SJCRH30 (cell line): ENCODE measurements at regions not wholly inside any gene's neighbourhood (a gene's known extent, or its start where the extent isn't known, plus 50 kb on each side); places are given as distances from the start of the nearest gene placed in this dataset.

Experiments used
- DNase-seq, 2 experiments: peaks; one replicate each; pipeline ENCODE4 v3.0.0-alpha.2; 2015 to 2020
- H3K27ac ChIP-seq: fragments of 250-450 bp; sonication (Bioruptor Pico); 2 replicates; pipeline ENCODE4 v1.5.1; 2020; ENCODE audit warnings: mild to moderate bottlenecking, moderate library complexity
- H3K27me3 ChIP-seq: fragments of 250-450 bp; sonication (Bioruptor Pico); 2 replicates; pipeline ENCODE4 v1.5.1; 2020; ENCODE audit warnings: mild to moderate bottlenecking, moderate library complexity
- H3K36me3 ChIP-seq: fragments of 250-450 bp; sonication (Bioruptor Pico); 2 replicates; pipeline ENCODE4 v1.5.1; 2020; ENCODE audit warnings: mild to moderate bottlenecking, moderate library complexity
- H3K4me1 ChIP-seq: fragments of 250-450 bp; sonication (Bioruptor Pico); 2 replicates; pipeline ENCODE4 v1.5.1; 2020; ENCODE audit warnings: mild to moderate bottlenecking, moderate library complexity
- H3K4me3 ChIP-seq: fragments of 250-450 bp; sonication (Bioruptor Pico); 2 replicates; pipeline ENCODE4 v1.5.1; 2020; ENCODE audit warnings: mild to moderate bottlenecking, moderate library complexity
- H3K9me3 ChIP-seq: fragments of 250-450 bp; sonication (Bioruptor Pico); replicated peaks from 2 replicates; pipeline ENCODE4 v1.5.1; 2020; ENCODE audit warnings: mild to moderate bottlenecking, moderate library complexity

DNA sequence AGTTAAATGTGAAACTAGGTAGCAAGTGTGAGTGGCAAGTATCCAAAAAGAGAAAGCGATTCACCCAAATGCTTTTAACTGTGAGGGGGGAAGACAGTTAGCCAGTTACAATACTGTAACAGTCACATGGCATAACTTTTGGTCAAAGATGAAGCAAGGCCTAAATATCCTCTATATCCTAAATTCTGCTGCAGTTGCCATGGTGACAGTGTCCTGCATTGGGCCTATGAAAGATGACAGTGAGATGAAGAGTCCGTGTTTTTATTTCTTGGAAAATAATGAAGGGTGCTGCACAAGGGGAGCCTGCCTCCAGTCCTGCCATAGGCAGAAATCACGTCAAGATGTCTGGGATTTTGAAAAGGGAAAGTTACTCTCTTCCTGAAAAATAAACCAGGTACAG, 534.6 kb downstream of the NTRK2 start:
- H3K27ac ChIP-seq, result no peak overlapping the region
- H3K36me3 ChIP-seq, result no peaks in the 10 kb centered on the region
- no peaks in the 10 kb centered on the region for H3K9me3 ChIP-seq
- DNase-seq, result no peak
- H3K4me3 ChIP-seq, result no peak overlapping the region
- no peaks in the 10 kb centered on the region for H3K4me1 ChIP-seq
- peaks cover 10% of the 10 kb centered on the region; the same call in 1 of the 2 replicates for H3K27me3 ChIP-seq

DNA sequence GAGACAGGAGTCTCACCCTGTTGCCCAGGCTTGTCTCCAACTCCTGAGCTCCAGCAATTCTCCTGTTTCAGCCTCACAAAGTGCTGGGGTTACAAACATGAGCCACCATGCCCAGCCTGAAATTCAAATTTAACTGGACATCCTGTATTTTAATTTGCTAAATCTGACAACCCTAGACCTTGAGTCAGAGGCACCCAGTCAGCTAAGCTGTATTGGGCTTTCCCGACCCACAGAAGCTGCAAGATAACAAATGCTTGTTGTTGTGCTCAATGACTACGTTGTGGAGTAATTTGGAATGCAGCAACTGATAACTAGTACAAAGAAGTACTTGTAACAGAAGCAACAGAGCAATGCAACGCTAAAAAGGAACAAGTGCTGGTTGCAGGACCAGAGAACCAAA, 533.1 kb downstream of the NTRK2 start:
- H3K27ac ChIP-seq, result no peak overlapping the region
- no peak overlapping the region for H3K4me3 ChIP-seq

DNA sequence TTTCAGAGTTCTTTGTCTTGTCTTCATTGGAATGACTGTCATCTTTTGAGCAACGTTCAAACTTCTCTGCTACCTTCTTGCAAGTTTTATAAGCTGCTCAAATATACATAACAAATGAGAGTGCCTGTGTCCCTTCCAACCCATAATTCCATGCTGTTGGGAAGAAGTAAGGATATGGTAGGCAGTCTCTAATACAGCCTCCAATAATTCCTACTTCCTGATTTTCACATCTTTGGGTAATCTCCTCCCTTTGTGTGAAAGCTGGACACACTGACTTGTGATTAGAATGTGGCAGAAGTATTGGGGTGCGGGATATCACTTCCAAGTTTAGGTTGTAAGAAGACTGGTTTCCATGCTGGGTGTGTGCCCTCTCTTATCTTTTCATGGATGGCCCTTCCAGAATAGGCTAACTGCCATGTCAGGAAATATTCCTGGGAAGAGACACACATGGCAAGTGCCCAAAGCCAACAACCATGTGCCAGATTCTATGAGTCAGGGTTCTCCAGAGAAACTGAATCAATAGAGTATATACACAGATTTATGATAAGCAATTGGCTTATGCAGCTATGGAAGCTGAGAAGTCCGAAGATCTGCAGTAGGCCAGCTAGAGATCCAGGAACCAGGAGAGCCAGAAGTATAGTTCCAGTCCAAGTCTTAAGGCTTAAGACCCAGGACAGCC, 531.3 kb downstream of the NTRK2 start:
- no peak overlapping the region for H3K4me3 ChIP-seq
- H3K9me3 ChIP-seq, result no peaks in the 10 kb centered on the region
- no peak for DNase-seq
- H3K27ac ChIP-seq, result no peak overlapping the region
- no peaks in the 10 kb centered on the region for H3K36me3 ChIP-seq
- H3K27me3 ChIP-seq, result peaks cover 14% of the 10 kb centered on the region; the same call in 1 of the 2 replicates
- no peaks in the 10 kb centered on the region for H3K4me1 ChIP-seq

More for the DNA sequence above, 533.1 kb downstream of the NTRK2 start:
- DNase-seq, result no peak
- peaks cover 14% of the 10 kb centered on the region; the same call in 1 of the 2 replicates for H3K27me3 ChIP-seq
- H3K9me3 ChIP-seq, result no peaks in the 10 kb centered on the region
- no peaks in the 10 kb centered on the region for H3K4me1 ChIP-seq
- no peaks in the 10 kb centered on the region for H3K36me3 ChIP-seq

DNA sequence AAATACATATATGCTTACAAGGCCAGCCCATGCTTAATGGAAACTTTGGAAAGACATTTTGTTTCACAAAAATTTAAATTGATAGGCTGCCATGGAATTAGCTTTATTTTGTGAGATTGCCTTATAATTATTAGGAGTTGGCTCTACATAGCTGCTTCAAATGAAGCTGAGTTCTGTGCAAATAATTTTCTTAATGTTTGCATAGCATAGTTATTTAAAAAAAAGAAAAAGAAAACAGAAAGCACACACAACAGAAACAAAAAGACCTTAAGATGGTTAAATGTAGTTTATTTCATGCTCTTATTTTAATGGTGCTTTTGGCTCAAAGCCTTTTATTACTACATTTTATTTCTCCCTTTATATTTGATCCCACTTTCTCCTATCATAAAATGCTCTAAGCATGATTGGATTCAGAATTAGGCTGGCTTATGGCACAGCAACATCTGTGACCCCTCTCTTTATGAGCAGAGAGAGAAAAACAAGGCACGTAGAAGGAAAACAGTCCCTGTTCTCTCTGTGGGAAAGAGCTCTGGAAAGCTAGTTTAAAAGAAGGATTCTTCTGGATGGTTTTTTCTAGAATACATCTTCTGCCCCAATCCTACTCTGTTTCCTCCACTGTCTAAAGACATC, 530.5 kb downstream of the NTRK2 start:
- no peaks in the 10 kb centered on the region for H3K9me3 ChIP-seq
- peaks cover 14% of the 10 kb centered on the region; the same call in 1 of the 2 replicates for H3K27me3 ChIP-seq
- no peaks in the 10 kb centered on the region for H3K4me1 ChIP-seq
- H3K36me3 ChIP-seq, result no peaks in the 10 kb centered on the region
- no peak overlapping the region for H3K27ac ChIP-seq
- no peak overlapping the region for H3K4me3 ChIP-seq
- no peak for DNase-seq

DNA sequence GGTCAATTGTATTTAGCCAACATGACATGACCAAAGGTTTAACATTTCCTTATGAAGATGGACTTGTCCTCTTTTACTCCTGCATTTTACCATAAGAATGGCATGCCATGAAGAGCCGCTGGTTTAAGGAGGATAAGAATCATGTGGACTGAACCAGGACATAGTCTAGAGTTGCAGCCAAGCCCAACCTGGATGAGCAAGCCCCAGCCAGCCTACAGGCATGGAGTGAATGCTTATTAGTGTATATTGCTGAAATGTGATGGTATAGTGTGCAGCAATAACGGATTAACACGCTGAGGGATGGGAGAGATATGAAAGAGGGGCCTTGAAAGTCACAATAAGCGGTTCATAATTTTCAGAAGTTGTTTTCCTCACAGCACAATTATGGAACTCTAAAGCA, 523.2 kb downstream of the NTRK2 start:
- no peak for DNase-seq
- Histone ChIP-seq H3K36me3 (no peaks in the 10 kb centered on the region), H3K4me1 (no peaks in the 10 kb centered on the region), H3K4me3 (no peak overlapping the region), H3K27ac (no peak overlapping the region), H3K9me3 (no peaks in the 10 kb centered on the region), H3K27me3 (peaks cover 5% of the 10 kb centered on the region; the same call in 1 of the 2 replicates)

DNA sequence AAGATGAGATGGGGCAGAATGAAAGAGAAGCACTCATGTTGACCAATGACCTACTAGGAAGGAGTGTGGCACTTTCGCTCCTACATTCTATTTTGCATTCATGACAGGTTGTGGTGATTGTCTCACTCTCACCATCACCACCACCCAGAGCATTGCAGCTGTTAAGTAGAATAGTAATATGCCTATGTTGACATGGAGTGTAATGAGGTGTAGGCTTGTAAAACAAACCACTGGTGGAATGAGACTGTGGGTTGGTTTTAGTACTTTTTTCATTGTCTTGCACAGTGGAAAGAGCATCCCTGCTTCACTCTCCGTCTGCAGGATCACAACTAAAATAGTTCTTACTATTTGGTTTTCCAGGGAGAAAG, 516.7 kb downstream of the NTRK2 start:
- Histone ChIP-seq H3K4me3 (no peak overlapping the region), H3K36me3 (no peaks in the 10 kb centered on the region), H3K27me3 (peaks cover 4% of the 10 kb centered on the region; the same call in 1 of the 2 replicates), H3K9me3 (no peaks in the 10 kb centered on the region), H3K4me1 (no peaks in the 10 kb centered on the region), H3K27ac (no peak overlapping the region)
- DNase-seq, result no peak

DNA sequence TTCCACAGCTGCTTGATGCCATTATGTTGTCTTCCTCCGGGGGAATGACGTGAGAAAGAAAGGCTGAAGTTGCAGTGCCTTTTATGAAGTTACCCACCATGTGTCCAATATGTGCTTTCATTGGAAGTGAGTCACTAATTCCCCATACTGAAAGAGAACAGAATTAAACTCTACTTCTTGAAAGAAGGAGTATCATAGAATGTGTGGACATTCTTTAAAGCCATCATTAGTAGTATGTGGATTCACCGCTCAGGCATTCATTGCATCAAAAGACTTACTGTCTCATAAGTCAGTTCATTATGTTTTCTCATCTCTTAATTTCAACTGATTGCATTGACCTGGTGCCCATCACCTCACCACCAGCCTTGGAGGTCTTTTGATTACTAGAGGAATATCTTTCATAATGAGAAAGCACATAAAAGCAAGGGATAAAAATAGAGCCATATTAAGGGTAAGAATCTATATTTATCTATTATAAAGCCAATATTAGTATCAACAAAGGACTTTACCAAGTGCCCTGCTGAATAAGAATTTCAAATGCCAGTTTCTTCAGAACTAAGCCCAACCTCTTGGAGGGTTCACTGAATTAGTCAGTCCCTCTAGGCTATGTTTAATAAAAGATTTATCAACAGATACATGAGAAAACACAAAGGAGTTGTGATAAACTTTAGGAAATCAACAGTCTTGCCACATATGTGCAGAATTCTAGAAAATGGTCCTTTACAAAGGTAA, 516.1 kb downstream of the NTRK2 start:
- no peak overlapping the region for H3K27ac ChIP-seq
- H3K4me3 ChIP-seq, result no peak overlapping the region
- peaks cover 4% of the 10 kb centered on the region; the same call in 1 of the 2 replicates for H3K27me3 ChIP-seq
- H3K9me3 ChIP-seq, result no peaks in the 10 kb centered on the region
- no peaks in the 10 kb centered on the region for H3K4me1 ChIP-seq
- H3K36me3 ChIP-seq, result no peaks in the 10 kb centered on the region
- DNase-seq, result no peak

DNA sequence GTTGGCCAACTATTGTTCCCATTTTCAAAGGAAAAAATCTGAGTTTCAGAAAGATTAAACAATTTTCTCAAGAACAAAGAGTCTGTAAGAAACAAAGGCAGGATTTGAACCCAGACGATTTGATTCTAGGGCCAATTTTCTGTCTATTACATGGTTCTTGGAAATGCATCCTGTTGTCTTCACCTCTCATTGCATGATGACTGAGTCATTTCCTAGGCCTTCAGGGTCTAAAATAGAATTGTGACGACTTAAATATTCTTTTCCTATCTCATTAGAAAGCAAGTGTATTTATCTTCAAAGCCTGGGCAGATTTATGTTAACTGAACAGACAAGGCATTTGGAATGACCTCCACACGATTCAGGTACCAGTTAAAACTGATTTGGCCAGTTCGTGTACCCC, 512.9 kb downstream of the NTRK2 start:
- H3K4me3 ChIP-seq, result no peak overlapping the region
- H3K27ac ChIP-seq, result no peak overlapping the region
- H3K4me1 ChIP-seq, result no peaks in the 10 kb centered on the region
- no peak for DNase-seq
- no peaks in the 10 kb centered on the region for H3K9me3 ChIP-seq
- no peaks in the 10 kb centered on the region for H3K27me3 ChIP-seq
- no peaks in the 10 kb centered on the region for H3K36me3 ChIP-seq

DNA sequence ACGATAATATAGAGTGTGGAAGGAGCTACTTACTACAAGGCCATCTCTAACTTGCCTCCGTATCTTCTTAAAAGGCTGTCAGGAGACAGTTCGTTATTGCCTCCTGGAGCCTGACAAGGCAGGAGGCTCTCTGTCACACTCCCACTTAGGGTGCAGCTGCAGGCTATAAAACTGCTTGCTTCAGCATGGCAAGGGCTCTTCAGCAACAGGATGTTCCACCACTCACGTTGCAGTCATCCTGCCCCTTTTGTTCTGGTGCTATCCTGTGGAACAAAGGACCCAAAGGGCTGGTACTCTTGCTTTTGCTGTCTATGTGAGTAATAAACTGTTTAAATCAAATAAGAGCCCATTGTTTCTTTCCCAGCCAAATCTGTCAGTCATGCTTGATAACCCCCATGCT, 508.9 kb downstream of the NTRK2 start:
- no peak for DNase-seq
- Histone ChIP-seq H3K9me3 (no peaks in the 10 kb centered on the region), H3K4me1 (no peaks in the 10 kb centered on the region), H3K36me3 (no peaks in the 10 kb centered on the region), H3K27ac (no peak overlapping the region), H3K27me3 (no peaks in the 10 kb centered on the region), H3K4me3 (no peak overlapping the region)

DNA sequence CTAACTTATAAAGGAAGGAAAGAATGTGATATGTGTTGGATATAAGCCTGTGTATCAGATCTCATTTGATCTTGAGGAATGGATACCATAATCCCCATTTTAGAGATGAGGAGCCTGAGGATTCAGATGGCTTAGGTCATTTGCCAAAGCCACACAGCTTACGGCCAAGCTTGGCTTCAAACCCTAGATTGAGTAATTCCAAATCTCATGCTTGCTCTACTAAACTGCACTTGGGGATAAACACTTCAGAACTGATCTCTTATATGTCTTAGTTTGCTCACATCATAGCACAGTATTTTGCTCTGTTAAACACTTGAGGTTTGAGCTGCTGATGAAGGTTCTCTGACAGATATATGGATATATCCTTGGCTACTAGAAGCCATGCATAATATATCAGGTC, 504.4 kb downstream of the NTRK2 start:
- Histone ChIP-seq H3K4me1 (no peaks in the 10 kb centered on the region), H3K4me3 (no peak overlapping the region), H3K36me3 (no peaks in the 10 kb centered on the region), H3K9me3 (no peaks in the 10 kb centered on the region), H3K27me3 (no peaks in the 10 kb centered on the region; the same call in 1 of the 2 replicates), H3K27ac (no peak overlapping the region)
- DNase-seq, result no peak

DNA sequence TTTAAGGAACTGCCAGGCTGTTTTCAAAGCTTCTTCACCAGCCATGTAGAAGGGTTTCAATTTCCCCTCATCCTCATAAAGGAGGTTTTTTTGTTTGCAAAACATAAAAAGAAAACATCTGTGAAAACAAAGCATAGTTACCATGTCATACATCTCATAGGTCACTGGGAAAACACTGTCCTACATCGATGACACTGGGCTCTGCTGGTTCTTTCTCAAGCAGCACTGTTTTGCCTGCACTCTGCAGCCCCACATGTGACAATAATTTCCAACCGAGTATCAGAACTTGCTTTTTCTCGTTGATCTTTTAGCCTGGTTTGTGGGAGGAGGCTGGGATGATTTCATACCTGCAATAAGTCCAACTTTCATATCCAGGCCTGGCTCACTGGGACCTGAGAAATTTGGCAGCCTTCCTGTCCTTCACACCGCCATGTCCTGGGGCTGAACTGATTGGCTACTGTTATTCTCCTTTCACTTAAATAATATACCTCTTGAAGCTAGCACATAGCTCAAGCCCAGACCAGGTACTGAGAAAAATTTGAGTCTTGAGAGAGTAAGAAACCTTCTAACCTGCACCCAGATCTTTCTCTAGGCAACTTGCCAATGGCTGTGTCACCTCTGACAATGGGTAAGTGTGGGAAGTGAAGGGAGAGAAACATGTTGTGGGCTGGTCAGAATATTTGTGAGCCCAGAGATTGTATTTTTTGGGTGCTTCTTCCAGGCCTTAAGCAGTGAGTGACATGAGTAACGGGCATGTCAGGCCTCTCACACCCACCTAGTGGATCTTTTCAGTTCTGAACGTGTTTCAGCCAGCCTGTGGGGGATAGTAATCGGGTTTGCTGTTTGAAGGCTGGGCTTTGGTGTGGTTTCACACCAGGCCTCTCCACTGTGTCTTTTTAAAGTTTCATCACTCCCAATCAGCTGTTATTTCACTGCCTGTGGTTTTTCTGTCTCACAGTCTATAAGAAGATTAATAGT, 502.8 kb downstream of the NTRK2 start:
- DNase-seq, result no peak
- Histone ChIP-seq H3K27me3 (no peaks in the 10 kb centered on the region; the same call in 1 of the 2 replicates), H3K4me3 (no peak overlapping the region), H3K36me3 (no peaks in the 10 kb centered on the region), H3K9me3 (no peaks in the 10 kb centered on the region), H3K27ac (no peak overlapping the region), H3K4me1 (no peaks in the 10 kb centered on the region)

DNA sequence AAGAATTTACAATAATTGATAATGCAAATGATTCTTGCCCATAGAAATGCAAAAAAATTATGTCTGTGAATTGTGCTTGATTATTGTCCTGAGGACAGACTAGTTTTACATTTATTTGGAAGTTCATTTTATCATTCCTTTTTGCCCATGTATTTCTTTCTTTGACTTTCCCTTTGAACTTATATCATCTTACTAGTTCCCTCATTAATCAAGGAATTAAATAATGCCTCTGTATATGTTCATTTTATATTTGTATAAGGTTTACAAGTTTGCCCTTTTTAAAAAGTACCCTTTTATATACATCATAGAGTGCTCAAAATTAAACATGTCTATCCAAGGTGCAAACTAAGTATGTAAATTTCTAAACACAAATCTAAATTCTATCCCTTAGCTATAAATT, 501.6 kb downstream of the NTRK2 start:
- no peak for DNase-seq
- Histone ChIP-seq H3K27ac (no peak overlapping the region), H3K36me3 (no peaks in the 10 kb centered on the region), H3K4me1 (no peaks in the 10 kb centered on the region), H3K4me3 (no peak overlapping the region), H3K9me3 (no peaks in the 10 kb centered on the region), H3K27me3 (no peaks in the 10 kb centered on the region; the same call in 1 of the 2 replicates)

DNA sequence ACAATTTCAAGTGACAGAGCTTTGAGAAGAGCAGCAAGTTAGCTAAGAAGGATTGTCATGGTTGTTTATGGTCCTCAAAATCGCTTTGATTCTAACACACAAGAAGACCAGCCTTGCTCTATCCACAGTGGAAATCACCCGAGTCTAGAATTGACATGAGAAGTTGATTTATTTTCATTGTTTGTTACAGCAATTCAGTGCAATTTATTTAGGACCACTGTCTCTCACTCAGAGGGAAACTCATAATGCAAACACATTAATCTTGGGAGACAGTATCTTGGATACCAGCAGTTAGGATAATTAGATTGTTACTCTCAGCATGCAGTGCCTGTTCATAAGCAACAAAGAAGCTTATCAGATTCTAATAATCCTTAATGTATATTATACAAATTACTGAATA, 498.9 kb downstream of the NTRK2 start:
- Histone ChIP-seq H3K27me3 (no peaks in the 10 kb centered on the region; the same call in 1 of the 2 replicates), H3K36me3 (no peaks in the 10 kb centered on the region), H3K27ac (no peak overlapping the region), H3K4me1 (no peaks in the 10 kb centered on the region), H3K4me3 (no peak overlapping the region), H3K9me3 (no peaks in the 10 kb centered on the region)
- no peak for DNase-seq

DNA sequence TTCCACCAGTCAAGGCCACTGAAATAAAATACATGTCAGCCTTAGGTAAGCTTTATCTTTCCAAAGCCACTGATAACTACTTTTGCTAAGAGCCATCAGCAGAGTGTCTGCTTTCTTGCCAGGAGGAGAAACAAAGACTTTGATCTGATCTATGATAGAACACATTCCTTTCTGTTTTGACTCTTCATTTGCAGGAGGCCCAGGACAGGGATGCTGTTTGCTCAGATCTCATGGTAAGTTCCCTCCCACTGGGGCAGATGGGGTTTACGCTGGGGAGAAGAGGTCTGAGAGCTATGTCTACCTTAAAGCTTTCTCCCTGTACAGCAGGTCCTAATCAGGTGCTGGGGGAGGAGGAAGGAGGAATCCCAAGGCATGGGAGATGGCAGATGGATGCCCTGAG, 497.6 kb downstream of the NTRK2 start:
- Histone ChIP-seq H3K27ac (no peak overlapping the region), H3K4me1 (no peaks in the 10 kb centered on the region), H3K9me3 (no peaks in the 10 kb centered on the region), H3K27me3 (no peaks in the 10 kb centered on the region; the same call in 1 of the 2 replicates), H3K4me3 (no peak overlapping the region), H3K36me3 (no peaks in the 10 kb centered on the region)
- DNase-seq, result no peak
